ENCODE measurements at regions not wholly inside any gene's neighbourhood (a gene's known extent, or its start where the extent isn't known, plus 50 kb on each side); places are given as distances from the start of the nearest gene placed in this dataset.

DNA sequence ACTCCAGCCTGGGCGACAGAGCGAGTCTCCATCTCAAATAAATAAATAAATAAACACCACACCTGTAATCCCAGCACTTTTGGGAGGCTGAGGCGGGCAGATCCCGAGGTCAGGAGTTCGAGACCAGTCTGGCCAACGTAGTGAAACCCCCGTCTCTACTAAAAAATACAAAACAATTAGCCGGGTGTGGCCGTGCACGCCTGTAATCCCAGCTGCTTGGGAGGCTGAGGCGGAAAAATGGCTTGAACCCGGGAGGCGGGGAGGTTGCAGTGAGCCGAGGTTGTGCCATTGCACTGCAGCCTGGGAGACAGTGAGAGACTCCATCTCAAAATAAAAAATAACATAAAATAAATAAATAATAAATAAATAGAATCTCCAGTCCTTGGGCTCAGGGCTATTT is 185.8 kb downstream of the SHOX start:
- intact Hi-C loops (cut with micrococcal nuclease; ENCODE audit: unreplicated experiment): no loop called here
- Mint-ChIP-seq H3K4me1 (ENCODE audit: low read depth, unreplicated experiment) (no peaks in the 10 kb centered on the region), H3K27me3 (ENCODE audit: unreplicated experiment) (no peaks in the 10 kb centered on the region), H3K4me3 (ENCODE audit: low read depth, unreplicated experiment) (no peak overlapping the region), H3K36me3 (ENCODE audit: insufficient read depth, unreplicated experiment) (peaks cover 4% of the 10 kb centered on the region), H3K27ac (ENCODE audit: unreplicated experiment) (no peak overlapping the region), H3K9me3 (ENCODE audit: low read depth, unreplicated experiment) (peaks cover 2% of the 10 kb centered on the region)
- TF ChIP-seq, protein P1, sequence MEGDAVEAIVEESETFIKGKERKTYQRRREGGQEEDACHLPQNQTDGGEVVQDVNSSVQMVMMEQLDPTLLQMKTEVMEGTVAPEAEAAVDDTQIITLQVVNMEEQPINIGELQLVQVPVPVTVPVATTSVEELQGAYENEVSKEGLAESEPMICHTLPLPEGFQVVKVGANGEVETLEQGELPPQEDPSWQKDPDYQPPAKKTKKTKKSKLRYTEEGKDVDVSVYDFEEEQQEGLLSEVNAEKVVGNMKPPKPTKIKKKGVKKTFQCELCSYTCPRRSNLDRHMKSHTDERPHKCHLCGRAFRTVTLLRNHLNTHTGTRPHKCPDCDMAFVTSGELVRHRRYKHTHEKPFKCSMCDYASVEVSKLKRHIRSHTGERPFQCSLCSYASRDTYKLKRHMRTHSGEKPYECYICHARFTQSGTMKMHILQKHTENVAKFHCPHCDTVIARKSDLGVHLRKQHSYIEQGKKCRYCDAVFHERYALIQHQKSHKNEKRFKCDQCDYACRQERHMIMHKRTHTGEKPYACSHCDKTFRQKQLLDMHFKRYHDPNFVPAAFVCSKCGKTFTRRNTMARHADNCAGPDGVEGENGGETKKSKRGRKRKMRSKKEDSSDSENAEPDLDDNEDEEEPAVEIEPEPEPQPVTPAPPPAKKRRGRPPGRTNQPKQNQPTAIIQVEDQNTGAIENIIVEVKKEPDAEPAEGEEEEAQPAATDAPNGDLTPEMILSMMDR (IDR thresholded peaks at IDR 0.05; ENCODE audit: unreplicated experiment): no peak
- DNase-seq: no peak
- CTCF ChIA-PET: no interaction called here
- no TSS peak for BruUV-seq (replicated peaks)

DNA sequence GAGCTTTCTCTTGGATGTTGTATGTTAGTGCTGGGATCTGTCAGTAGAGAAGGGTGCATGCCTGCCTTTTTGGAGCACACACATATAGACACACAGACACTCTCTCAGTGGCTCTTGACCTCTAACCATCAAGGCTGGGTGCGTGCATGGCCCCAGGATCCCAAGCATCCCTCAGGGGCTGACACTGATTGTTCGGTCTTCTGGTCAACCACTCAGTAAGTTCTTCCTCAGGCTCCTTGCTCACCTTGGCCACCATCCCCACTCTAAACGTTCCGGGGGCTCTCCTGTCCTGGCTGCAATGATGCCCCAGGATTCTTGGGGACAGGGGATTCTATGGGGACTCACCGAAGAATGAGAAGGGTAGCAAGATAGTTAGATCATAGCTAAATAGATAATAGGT is 179.6 kb downstream of the SHOX start:
- CTCF ChIA-PET: no interaction called here
- TF ChIP-seq, protein P1 (IDR thresholded peaks at IDR 0.05; ENCODE audit: unreplicated experiment): no peak

DNA sequence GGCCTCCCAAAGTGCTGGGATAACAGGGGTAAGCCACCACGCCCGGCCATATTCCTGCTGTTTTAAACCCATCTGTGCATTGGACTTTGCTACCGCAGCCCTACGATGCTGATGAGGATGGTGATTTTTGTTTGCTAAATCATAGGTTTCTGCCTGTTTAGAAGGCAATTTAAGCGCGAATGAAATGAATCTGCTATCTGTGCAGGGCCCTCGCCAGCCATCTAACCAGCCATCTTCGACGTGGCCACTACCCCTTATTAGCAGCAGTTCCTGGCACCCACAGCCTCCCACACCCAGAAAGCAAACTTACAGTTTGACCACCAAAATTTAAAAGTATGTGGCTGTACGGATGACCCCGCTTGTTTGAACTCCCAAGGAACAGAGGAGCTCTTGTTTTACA is 178.5 kb downstream of the SHOX start:
- CTCF ChIA-PET: no interaction called here
- Mint-ChIP-seq H3K9me3 (ENCODE audit: low read depth, unreplicated experiment) (peaks cover 2% of the 10 kb centered on the region), H3K27ac (ENCODE audit: unreplicated experiment) (no peak overlapping the region), H3K4me3 (ENCODE audit: low read depth, unreplicated experiment) (no peak overlapping the region), H3K36me3 (ENCODE audit: insufficient read depth, unreplicated experiment) (no peaks in the 10 kb centered on the region), H3K4me1 (ENCODE audit: low read depth, unreplicated experiment) (no peaks in the 10 kb centered on the region), H3K27me3 (ENCODE audit: unreplicated experiment) (no peaks in the 10 kb centered on the region)
- TF ChIP-seq, protein P1 (IDR thresholded peaks at IDR 0.05; ENCODE audit: unreplicated experiment): no peak
- no TSS peak for BruUV-seq (replicated peaks)
- intact Hi-C loops (cut with micrococcal nuclease; ENCODE audit: unreplicated experiment): no loop called here
- no peak for DNase-seq

More for the DNA sequence above, 179.6 kb downstream of the SHOX start:
- Mint-ChIP-seq H3K4me1 (ENCODE audit: low read depth, unreplicated experiment) (no peaks in the 10 kb centered on the region), H3K9me3 (ENCODE audit: low read depth, unreplicated experiment) (peaks cover 2% of the 10 kb centered on the region), H3K36me3 (ENCODE audit: insufficient read depth, unreplicated experiment) (no peaks in the 10 kb centered on the region), H3K27ac (ENCODE audit: unreplicated experiment) (no peak overlapping the region), H3K27me3 (ENCODE audit: unreplicated experiment) (no peaks in the 10 kb centered on the region), H3K4me3 (ENCODE audit: low read depth, unreplicated experiment) (no peak overlapping the region)
- BruUV-seq (replicated peaks): no TSS peak
- intact Hi-C loops (cut with micrococcal nuclease; ENCODE audit: unreplicated experiment): no loop called here
- no peak for DNase-seq

DNA sequence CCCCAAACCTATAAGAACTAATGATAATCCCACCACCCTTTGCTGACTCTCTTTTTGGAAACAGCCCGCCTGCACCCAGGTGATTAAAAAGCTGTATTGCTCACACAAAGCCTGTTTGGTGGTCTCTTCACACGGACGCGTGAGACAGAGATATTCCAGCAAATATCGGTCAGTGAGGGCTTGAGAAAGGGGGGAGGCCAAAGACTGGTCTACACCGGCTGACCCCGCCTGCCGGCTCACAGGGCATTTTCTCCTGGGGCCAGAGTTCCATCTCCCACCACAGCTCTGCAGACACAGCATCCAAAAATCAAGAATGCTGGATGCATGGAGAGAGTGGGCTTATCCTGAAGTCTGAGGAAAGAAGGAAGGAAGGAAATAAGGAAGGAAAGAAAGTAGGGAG is 176.0 kb downstream of the SHOX start:
- TF ChIP-seq, protein P1 (IDR thresholded peaks at IDR 0.05; ENCODE audit: unreplicated experiment): no peak
- BruUV-seq (replicated peaks): no TSS peak
- no peak for DNase-seq
- H3K27me3 Mint-ChIP-seq (ENCODE audit: unreplicated experiment): no peaks in the 10 kb centered on the region
- intact Hi-C loops (cut with micrococcal nuclease; ENCODE audit: unreplicated experiment): no loop called here
- no peaks in the 10 kb centered on the region for H3K36me3 Mint-ChIP-seq (ENCODE audit: insufficient read depth, unreplicated experiment)
- peaks cover 8% of the 10 kb centered on the region for H3K9me3 Mint-ChIP-seq (ENCODE audit: low read depth, unreplicated experiment)
- no peaks in the 10 kb centered on the region for H3K4me1 Mint-ChIP-seq (ENCODE audit: low read depth, unreplicated experiment)
- H3K4me3 Mint-ChIP-seq (ENCODE audit: low read depth, unreplicated experiment): no peak overlapping the region
- CTCF ChIA-PET: no interaction called here
- no peak overlapping the region for H3K27ac Mint-ChIP-seq (ENCODE audit: unreplicated experiment)

DNA sequence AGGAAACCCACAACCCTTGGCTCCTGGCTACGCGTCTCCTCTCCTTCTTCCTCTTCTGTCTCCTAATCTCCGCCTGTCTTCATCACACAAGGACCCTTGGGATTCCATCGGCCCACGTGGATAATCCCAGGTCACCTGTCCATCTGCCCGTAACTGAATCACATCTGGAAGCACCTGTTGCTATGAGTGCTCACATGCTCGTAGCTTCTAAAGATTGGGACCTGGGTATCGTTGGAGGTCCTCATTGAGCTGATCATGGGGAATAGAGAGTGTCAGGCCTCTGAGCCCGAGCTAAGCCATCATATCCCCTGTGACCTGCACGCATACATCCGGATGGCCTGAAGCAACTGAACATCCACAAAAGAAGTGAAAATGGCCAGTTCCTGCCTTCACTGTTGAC is 175.4 kb downstream of the SHOX start:
- Mint-ChIP-seq H3K4me1 (ENCODE audit: low read depth, unreplicated experiment) (no peaks in the 10 kb centered on the region), H3K27ac (ENCODE audit: unreplicated experiment) (no peak overlapping the region), H3K27me3 (ENCODE audit: unreplicated experiment) (no peaks in the 10 kb centered on the region), H3K9me3 (ENCODE audit: low read depth, unreplicated experiment) (peaks cover 8% of the 10 kb centered on the region), H3K36me3 (ENCODE audit: insufficient read depth, unreplicated experiment) (no peaks in the 10 kb centered on the region), H3K4me3 (ENCODE audit: low read depth, unreplicated experiment) (no peak overlapping the region)
- no peak for DNase-seq
- no TSS peak for BruUV-seq (replicated peaks)
- CTCF ChIA-PET: no interaction called here
- TF ChIP-seq, protein P1 (IDR thresholded peaks at IDR 0.05; ENCODE audit: unreplicated experiment): no peak
- intact Hi-C loops (cut with micrococcal nuclease; ENCODE audit: unreplicated experiment): no loop called here
